ENCODE measurements at regions not wholly inside any gene's neighbourhood (a gene's known extent, or its start where the extent isn't known, plus 50 kb on each side); places are given as distances from the start of the nearest gene placed in this dataset.

DNA sequence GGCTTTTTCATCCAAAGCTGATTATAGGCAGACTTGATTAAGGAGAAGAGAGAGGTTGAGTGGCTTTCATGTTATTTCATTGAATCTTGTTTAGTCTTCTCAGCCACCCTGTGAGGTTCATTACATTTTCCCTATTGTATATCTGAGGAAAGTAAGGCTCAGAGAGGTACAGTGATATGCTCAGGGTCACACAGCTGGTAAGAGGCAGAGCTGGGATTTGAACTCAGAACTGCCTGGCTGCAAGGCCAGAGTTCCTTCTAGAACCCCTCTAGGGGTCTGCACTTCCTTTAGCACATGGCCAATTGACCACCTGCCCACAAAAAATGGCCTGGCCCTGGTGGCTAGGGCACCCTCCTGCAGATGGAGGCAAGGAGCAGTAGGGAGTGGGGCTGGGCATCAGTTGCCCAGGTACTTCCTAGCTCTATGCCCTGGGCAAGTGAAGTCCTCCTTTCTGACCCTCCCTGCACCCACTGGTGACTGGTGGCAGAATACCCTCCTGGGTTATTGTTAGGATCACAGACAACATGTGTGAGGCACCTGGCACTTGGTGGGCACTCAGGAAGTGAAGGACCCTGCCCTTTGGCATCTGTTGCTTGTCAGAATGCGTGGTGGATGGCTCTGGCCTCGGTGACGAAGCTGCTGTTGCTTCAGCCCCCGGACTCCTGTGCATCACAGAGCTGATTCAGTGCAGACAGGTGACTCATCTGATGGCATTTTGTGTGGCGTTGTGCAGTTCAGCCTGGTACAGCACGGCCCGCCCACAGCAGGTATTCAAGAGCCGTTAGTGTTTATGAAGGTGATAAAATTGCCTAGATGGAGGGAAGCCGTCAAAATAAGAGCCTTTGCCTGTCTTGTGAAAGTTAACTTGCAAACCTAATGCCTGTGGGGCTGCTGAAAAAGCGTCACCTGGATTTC lies 115.8 kb downstream of the SLC25A47 start:
- H3K27ac ChIP-seq, result peak overlapping the region in 1 of 2 donors; percentile 58
- TF ChIP-seq, protein P1, sequence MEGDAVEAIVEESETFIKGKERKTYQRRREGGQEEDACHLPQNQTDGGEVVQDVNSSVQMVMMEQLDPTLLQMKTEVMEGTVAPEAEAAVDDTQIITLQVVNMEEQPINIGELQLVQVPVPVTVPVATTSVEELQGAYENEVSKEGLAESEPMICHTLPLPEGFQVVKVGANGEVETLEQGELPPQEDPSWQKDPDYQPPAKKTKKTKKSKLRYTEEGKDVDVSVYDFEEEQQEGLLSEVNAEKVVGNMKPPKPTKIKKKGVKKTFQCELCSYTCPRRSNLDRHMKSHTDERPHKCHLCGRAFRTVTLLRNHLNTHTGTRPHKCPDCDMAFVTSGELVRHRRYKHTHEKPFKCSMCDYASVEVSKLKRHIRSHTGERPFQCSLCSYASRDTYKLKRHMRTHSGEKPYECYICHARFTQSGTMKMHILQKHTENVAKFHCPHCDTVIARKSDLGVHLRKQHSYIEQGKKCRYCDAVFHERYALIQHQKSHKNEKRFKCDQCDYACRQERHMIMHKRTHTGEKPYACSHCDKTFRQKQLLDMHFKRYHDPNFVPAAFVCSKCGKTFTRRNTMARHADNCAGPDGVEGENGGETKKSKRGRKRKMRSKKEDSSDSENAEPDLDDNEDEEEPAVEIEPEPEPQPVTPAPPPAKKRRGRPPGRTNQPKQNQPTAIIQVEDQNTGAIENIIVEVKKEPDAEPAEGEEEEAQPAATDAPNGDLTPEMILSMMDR (IDR thresholded peaks at IDR 0.05), result no peak
- intact Hi-C loops (cut with DNase I), result no loop called here
- peaks cover 8 to 51% of the 10 kb centered on the region in 2 donors for H3K4me1 ChIP-seq
- no peaks in the 10 kb centered on the region for H3K9me3 ChIP-seq
- DNase-seq, result peak in 1 of 4 donors; percentile 54
- no peaks in the 10 kb centered on the region for H3K36me3 ChIP-seq
- H3K4me3 ChIP-seq, result no peak overlapping the region
- peak; percentile 81 for ATAC-seq
- H3K27me3 ChIP-seq, result no peaks in the 10 kb centered on the region

DNA sequence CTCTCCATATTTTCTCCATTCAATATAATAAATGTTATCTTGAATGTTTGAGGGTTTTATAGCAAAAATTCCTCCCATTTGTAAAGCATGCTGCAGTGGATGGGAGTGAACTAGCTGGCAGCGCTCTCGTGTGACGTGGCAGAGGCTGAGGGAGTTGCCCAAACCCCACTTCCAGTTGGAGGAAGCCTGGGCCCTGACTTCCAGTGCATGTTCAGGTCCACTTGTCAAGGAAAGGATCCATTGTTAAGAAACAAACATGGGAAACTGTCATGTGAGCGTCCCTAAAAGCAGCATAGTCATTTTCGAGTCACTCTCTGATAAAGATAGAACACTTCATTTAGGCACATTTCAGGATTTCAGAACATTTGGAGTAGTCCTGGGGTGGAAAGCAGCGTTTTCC lies 116.6 kb downstream of the SLC25A47 start:
- peak; percentile 17 for ATAC-seq
- intact Hi-C loops (cut with DNase I), result no loop called here
- no peak for DNase-seq

DNA sequence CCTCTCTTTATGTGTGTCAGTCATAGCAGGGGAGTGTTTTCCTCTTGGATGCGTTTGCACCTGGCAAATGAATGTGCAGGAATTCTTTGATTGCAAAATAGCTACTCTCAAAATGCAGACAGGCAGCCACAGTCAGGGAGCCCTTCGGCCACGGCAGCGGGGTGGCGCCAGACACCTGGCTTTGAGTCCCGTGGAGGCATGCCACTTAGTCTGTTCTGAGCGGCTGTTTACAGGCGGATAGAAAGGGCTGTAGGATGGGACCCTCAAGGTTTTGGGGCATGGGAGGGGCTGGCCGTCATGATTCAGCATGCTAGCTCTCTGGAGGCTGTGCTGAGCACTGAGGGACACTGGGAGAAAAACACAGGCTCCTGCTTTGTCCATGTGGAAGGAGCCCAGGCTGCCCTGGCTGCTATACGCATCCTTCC lies 117.1 kb downstream of the SLC25A47 start:
- peak; percentile 36 to 88 (median 69) for DNase-seq
- H3K4me3 ChIP-seq, result no peak overlapping the region
- peak overlapping the region; percentile 40 to 58 for H3K27ac ChIP-seq
- no peaks in the 10 kb centered on the region for H3K27me3 ChIP-seq
- intact Hi-C loops (cut with DNase I), result no loop called here
- ATAC-seq, result peak; percentile 93
- H3K9me3 ChIP-seq, result no peaks in the 10 kb centered on the region
- no peaks in the 10 kb centered on the region for H3K36me3 ChIP-seq
- TF ChIP-seq, protein P1 (IDR thresholded peaks at IDR 0.05), result peak; percentile 51 to 53
- H3K4me1 ChIP-seq, result peaks cover 8 to 38% of the 10 kb centered on the region in 2 donors

More for the DNA sequence above, 116.6 kb downstream of the SLC25A47 start:
- Histone ChIP-seq H3K27ac (peak overlapping the region; percentile 40 to 58), H3K36me3 (no peaks in the 10 kb centered on the region), H3K4me1 (peaks cover 8 to 43% of the 10 kb centered on the region in 2 donors), H3K9me3 (no peaks in the 10 kb centered on the region), H3K4me3 (no peak overlapping the region), H3K27me3 (no peaks in the 10 kb centered on the region)
- TF ChIP-seq, protein P1 (IDR thresholded peaks at IDR 0.05), result no peak

DNA sequence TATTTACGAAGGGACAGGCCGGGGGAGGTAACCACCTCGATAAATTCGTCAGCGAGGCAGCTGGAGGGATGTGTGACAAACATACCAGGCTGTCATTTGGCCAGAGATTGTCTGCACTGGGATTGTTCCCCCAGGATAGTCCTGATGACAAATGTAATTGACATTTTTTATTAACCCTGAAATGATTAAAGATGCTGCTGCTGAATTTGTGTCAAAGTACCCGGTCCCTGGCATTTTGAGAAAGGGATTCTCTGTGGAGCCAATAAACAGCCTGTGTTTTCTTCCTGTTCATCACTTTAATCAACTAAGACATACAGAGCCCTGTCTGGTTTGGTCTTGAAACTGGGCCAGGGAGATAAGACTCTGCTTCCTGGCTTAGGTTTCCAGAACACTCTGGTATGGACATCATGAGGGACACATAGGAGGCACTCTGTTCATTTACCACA lies 117.6 kb downstream of the SLC25A47 start:
- TF ChIP-seq, protein P1 (IDR thresholded peaks at IDR 0.05), result no peak
- Histone ChIP-seq H3K27me3 (no peaks in the 10 kb centered on the region), H3K4me1 (peaks cover 8 to 36% of the 10 kb centered on the region in 2 donors), H3K9me3 (no peaks in the 10 kb centered on the region), H3K36me3 (no peaks in the 10 kb centered on the region), H3K4me3 (no peak overlapping the region), H3K27ac (peak overlapping the region in 1 of 2 donors; percentile 58)
- no peak for ATAC-seq
- intact Hi-C loops (cut with DNase I), result no loop called here
- no peak for DNase-seq

DNA sequence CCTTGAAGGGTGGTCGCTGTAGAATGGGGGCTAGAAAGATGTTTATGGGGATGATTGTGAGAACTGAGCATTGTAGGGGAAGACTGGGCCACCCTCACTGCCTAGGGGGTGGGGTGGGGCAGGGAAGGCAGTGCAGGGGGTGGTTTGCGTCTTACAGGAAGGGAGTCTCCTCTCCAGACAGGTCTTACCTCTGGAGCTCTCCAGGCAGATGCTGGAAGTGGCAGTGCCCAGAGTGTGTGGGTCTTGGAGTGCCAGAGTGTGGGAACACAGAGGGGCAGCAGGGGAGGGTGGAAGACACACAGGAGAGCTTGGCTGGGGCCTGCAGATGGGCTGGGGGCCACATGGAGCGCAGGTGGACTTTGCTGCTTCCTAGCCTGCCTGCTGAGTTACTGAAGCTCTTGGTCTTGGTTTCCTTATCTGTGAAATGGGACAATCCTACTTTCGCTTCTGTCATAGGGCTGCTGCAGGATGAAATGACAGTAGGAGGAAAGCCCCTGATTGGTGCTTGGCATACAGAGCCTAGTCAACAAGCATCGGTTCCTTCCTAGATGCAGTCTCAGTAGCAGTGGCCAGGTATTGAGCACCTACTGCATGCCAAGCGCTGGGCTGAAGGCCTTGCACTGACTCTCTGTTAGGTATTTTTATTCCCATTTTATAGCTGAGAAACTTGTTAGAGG lies 118.3 kb downstream of the SLC25A47 start:
- Histone ChIP-seq H3K36me3 (no peaks in the 10 kb centered on the region), H3K27me3 (no peaks in the 10 kb centered on the region), H3K4me3 (no peak overlapping the region), H3K27ac (no peak overlapping the region), H3K9me3 (no peaks in the 10 kb centered on the region), H3K4me1 (peaks cover 8 to 34% of the 10 kb centered on the region in 2 donors)
- no peak for DNase-seq
- ATAC-seq, result no peak
- TF ChIP-seq, protein P1 (IDR thresholded peaks at IDR 0.05), result no peak
- intact Hi-C loops (cut with DNase I), result no loop called here
